NB4 (cell line): ENCODE measurements at regions not wholly inside any gene's neighbourhood (a gene's known extent, or its start where the extent isn't known, plus 50 kb on each side); places are given as distances from the start of the nearest gene placed in this dataset.

Experiments
- DNase-seq: peaks from one replicate; pipeline ENCODE4 v3.0.0; 2010; ENCODE audit warnings: low read depth
- H3K4me3 ChIP-seq: one replicate; pipeline ENCODE4 v1.5.1; 2011; ENCODE audit warnings: mild to moderate bottlenecking, low read depth, low read length, moderate library complexity
- MYC ChIP-seq: IDR thresholded peaks from 2 replicates; pipeline ENCODE4 v1.6.1; 2011; ENCODE audit warnings: low read depth, low read length
- POLR2A ChIP-seq: IDR thresholded peaks from 2 replicates; pipeline ENCODE4 v1.6.1; 2011; ENCODE audit warnings: mild to moderate bottlenecking; ENCODE audit not compliant: insufficient read length; ENCODE audit errors: extremely low read depth
- TF ChIP-seq, protein P1 (sequence below): IDR thresholded peaks from one replicate; pipeline ENCODE4 v1.5.1; 2012; ENCODE audit warnings: low read depth, low read length
- TF ChIP-seq, protein P2 (sequence below): IDR thresholded peaks from 2 replicates; pipeline ENCODE4 v1.6.1; 2011; ENCODE audit warnings: low read depth, low read length

- DNase-seq: no peak
- TF ChIP-seq, protein P1, sequence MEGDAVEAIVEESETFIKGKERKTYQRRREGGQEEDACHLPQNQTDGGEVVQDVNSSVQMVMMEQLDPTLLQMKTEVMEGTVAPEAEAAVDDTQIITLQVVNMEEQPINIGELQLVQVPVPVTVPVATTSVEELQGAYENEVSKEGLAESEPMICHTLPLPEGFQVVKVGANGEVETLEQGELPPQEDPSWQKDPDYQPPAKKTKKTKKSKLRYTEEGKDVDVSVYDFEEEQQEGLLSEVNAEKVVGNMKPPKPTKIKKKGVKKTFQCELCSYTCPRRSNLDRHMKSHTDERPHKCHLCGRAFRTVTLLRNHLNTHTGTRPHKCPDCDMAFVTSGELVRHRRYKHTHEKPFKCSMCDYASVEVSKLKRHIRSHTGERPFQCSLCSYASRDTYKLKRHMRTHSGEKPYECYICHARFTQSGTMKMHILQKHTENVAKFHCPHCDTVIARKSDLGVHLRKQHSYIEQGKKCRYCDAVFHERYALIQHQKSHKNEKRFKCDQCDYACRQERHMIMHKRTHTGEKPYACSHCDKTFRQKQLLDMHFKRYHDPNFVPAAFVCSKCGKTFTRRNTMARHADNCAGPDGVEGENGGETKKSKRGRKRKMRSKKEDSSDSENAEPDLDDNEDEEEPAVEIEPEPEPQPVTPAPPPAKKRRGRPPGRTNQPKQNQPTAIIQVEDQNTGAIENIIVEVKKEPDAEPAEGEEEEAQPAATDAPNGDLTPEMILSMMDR: no peak
- TF ChIP-seq MYC (no peak), POLR2A (no peak)
- TF ChIP-seq, protein P2, sequence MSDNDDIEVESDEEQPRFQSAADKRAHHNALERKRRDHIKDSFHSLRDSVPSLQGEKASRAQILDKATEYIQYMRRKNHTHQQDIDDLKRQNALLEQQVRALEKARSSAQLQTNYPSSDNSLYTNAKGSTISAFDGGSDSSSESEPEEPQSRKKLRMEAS: no peak
- no peak overlapping the region for H3K4me3 ChIP-seq
These were observed 400.4 kb downstream of the ATP23 start for GRCh38 chr12:58341791-58342190.

- DNase-seq: no peak
- no peak overlapping the region for H3K4me3 ChIP-seq
- TF ChIP-seq, protein P2: no peak
- TF ChIP-seq, protein P1: no peak
- TF ChIP-seq MYC (no peak), POLR2A (no peak)
These were observed 401.4 kb downstream of the ATP23 start for GRCh38 chr12:58342736-58343135.

GRCh38 chr12:58346032-58346632 lies 404.8 kb downstream of the ATP23 start:
- peak; percentile 43 for DNase-seq
- TF ChIP-seq, protein P1: peak; percentile 77
- TF ChIP-seq, protein P2: no peak
- TF ChIP-seq MYC (no peak), POLR2A (no peak)
- no peak overlapping the region for H3K4me3 ChIP-seq

DNA sequence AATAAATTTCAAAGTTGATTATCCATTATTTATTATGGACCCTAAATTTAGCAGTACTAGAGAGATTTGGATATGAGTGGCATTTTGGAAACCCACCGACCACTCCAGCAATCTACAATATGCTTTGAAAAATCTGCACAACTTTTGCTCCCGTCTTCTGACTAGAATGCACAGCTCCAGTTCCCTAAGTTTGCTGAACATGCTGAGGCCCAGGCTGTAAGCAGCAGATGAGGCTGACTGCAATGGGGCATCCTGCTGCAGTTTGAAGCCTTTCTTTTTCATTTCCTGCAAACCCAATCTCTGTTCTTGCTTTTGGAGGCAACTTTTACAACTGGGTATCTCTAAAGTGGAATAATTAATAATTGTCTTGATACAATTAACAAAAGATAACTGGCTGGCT lies 405.8 kb downstream of the ATP23 start:
- H3K4me3 ChIP-seq: no peak overlapping the region
- TF ChIP-seq POLR2A (no peak), MYC (no peak)
- TF ChIP-seq, protein P2: no peak
- TF ChIP-seq, protein P1: no peak
- no peak for DNase-seq

- no peak for DNase-seq
- TF ChIP-seq, protein P1: no peak
- TF ChIP-seq POLR2A (no peak), MYC (no peak)
- TF ChIP-seq, protein P2: no peak
- H3K4me3 ChIP-seq: no peak overlapping the region
These were observed 406.3 kb downstream of the ATP23 start for GRCh38 chr12:58347691-58348090.

- TF ChIP-seq, protein P2: no peak
- TF ChIP-seq MYC (no peak), POLR2A (no peak)
- TF ChIP-seq, protein P1: no peak
- no peak for DNase-seq
- no peak overlapping the region for H3K4me3 ChIP-seq
These were observed 407.8 kb downstream of the ATP23 start for GRCh38 chr12:58349161-58349560.
